ENCODE measurements at regions not wholly inside any gene's neighbourhood (a gene's known extent, or its start where the extent isn't known, plus 50 kb on each side); places are given as distances from the start of the nearest gene placed in this dataset.
A peak's percentile ranks its signal among the peaks of the same experiment; 100 is the strongest.

DNA sequence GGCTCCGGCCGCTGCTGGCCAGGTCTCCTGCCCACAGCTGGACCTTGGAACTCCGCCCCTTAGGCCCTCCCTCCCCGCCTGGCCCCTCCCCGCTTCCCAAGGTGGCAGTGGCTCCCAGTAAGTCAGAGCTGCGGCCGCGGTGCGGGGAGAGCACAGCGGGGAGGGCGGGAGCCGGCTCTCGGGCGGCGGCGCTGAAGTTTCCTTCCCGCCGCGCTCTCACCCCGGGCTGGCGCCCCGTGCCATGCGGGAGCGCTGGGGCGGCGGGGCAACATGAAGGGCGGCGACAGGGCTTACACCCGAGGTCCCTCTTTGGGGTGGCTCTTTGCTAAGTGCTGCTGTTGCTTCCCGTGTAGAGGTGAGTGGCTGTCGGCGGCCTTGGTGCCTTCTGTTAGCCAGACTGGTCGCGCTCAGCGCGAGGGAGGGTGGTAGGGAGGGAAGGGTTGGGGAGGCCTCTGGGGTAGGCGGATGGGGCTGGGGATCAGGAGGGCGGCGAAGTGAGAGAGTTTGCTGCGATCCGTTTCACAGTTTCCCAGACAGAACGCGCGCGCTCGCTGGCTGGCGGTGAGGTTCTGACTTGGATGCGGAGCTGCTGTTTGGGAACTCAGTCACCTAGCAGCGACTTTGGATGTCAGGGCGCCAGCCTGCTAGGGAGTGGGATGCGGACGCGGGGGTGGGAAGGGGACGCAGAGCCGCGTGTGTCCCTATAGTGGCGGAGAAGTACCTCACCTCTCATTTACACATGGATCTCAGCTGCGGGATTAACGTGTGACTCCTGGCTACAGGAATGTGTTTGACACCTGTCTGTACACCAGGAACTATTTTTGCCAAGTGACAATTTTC is 145.5 kb upstream of the UMPS start (continued):
- TF ChIP-seq, protein P1, sequence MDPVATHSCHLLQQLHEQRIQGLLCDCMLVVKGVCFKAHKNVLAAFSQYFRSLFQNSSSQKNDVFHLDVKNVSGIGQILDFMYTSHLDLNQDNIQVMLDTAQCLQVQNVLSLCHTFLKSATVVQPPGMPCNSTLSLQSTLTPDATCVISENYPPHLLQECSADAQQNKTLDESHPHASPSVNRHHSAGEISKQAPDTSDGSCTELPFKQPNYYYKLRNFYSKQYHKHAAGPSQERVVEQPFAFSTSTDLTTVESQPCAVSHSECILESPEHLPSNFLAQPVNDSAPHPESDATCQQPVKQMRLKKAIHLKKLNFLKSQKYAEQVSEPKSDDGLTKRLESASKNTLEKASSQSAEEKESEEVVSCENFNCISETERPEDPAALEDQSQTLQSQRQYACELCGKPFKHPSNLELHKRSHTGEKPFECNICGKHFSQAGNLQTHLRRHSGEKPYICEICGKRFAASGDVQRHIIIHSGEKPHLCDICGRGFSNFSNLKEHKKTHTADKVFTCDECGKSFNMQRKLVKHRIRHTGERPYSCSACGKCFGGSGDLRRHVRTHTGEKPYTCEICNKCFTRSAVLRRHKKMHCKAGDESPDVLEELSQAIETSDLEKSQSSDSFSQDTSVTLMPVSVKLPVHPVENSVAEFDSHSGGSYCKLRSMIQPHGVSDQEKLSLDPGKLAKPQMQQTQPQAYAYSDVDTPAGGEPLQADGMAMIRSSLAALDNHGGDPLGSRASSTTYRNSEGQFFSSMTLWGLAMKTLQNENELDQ (CRISPR knock-in tag; IDR thresholded peaks at IDR 0.05; ENCODE audit: borderline replicate concordance) = no peak
- TF ChIP-seq, protein P2, sequence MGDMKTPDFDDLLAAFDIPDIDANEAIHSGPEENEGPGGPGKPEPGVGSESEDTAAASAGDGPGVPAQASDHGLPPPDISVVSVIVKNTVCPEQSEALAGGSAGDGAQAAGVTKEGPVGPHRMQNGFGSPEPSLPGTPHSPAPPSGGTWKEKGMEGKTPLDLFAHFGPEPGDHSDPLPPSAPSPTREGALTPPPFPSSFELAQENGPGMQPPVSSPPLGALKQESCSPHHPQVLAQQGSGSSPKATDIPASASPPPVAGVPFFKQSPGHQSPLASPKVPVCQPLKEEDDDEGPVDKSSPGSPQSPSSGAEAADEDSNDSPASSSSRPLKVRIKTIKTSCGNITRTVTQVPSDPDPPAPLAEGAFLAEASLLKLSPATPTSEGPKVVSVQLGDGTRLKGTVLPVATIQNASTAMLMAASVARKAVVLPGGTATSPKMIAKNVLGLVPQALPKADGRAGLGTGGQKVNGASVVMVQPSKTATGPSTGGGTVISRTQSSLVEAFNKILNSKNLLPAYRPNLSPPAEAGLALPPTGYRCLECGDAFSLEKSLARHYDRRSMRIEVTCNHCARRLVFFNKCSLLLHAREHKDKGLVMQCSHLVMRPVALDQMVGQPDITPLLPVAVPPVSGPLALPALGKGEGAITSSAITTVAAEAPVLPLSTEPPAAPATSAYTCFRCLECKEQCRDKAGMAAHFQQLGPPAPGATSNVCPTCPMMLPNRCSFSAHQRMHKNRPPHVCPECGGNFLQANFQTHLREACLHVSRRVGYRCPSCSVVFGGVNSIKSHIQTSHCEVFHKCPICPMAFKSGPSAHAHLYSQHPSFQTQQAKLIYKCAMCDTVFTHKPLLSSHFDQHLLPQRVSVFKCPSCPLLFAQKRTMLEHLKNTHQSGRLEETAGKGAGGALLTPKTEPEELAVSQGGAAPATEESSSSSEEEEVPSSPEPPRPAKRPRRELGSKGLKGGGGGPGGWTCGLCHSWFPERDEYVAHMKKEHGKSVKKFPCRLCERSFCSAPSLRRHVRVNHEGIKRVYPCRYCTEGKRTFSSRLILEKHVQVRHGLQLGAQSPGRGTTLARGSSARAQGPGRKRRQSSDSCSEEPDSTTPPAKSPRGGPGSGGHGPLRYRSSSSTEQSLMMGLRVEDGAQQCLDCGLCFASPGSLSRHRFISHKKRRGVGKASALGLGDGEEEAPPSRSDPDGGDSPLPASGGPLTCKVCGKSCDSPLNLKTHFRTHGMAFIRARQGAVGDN (CRISPR knock-in tag; IDR thresholded peaks at IDR 0.05) = peak; percentile 96
- TF ChIP-seq HCFC1 (IDR thresholded peaks at IDR 0.05; ENCODE audit: low read depth, low read length) (no peak), ZNF205 (CRISPR knock-in tag; IDR thresholded peaks at IDR 0.05) (no peak), MAF1 (CRISPR knock-in tag; IDR thresholded peaks at IDR 0.05; ENCODE audit: borderline replicate concordance) (no peak), MTA3 (CRISPR knock-in tag; IDR thresholded peaks at IDR 0.05) (no peak), ZNF773 (CRISPR knock-in tag; IDR thresholded peaks at IDR 0.05; ENCODE audit: borderline replicate concordance) (no peak), ZNF652 (CRISPR knock-in tag; IDR thresholded peaks at IDR 0.05; ENCODE audit: borderline replicate concordance, low read depth) (no peak), RARA (CRISPR knock-in tag; IDR thresholded peaks at IDR 0.05) (peak; percentile 14; the same call in 1 of the 2 replicates), EZH2 (conservative IDR thresholded peaks at IDR 0.05; ENCODE audit: low read depth, low read length) (no peak), NONO (IDR thresholded peaks at IDR 0.05) (no peak), NONO (CRISPR knock-in tag; conservative IDR thresholded peaks at IDR 0.05) (no peak; the same call in 1 of the 2 replicates)
- TF ChIP-seq, protein P3, sequence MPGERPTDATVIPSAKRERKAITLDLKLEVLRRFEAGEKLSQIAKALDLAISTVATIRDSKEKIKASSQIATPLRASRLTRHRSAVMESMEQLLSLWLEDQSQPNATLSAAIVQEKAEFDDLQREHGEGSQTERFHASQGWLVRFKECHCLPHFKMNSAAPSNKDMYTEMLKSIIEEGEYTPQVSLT (CRISPR knock-in tag; IDR thresholded peaks at IDR 0.05; ENCODE audit: borderline replicate concordance, low read depth) = no peak
- TF ChIP-seq, protein P4, sequence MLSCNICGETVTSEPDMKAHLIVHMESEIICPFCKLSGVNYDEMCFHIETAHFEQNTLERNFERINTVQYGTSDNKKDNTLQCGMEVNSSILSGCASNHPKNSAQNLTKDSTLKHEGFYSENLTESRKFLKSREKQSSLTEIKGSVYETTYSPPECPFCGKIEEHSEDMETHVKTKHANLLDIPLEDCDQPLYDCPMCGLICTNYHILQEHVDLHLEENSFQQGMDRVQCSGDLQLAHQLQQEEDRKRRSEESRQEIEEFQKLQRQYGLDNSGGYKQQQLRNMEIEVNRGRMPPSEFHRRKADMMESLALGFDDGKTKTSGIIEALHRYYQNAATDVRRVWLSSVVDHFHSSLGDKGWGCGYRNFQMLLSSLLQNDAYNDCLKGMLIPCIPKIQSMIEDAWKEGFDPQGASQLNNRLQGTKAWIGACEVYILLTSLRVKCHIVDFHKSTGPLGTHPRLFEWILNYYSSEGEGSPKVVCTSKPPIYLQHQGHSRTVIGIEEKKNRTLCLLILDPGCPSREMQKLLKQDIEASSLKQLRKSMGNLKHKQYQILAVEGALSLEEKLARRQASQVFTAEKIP (CRISPR knock-in tag; IDR thresholded peaks at IDR 0.05; ENCODE audit: borderline replicate concordance) = no peak
- TF ChIP-seq, protein P5, sequence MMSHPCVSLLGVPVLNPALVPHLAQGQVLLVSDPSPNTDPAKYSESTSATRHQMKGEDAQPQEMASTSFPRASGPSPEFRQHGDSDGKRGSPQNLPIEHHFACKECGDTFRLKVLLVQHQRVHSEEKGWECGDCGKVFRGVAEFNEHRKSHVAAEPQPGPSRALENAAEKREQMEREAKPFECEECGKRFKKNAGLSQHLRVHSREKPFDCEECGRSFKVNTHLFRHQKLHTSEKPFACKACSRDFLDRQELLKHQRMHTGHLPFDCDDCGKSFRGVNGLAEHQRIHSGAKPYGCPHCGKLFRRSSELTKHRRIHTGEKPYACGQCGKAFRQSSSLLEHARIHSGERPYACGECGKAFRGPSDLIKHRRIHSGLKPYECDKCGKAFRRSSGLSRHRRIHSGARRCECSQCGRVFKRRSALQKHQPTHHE (CRISPR knock-in tag; IDR thresholded peaks at IDR 0.05; ENCODE audit: borderline replicate concordance) = peak; percentile 82; the same call in 1 of the 2 replicates
- TF ChIP-seq, protein P6, sequence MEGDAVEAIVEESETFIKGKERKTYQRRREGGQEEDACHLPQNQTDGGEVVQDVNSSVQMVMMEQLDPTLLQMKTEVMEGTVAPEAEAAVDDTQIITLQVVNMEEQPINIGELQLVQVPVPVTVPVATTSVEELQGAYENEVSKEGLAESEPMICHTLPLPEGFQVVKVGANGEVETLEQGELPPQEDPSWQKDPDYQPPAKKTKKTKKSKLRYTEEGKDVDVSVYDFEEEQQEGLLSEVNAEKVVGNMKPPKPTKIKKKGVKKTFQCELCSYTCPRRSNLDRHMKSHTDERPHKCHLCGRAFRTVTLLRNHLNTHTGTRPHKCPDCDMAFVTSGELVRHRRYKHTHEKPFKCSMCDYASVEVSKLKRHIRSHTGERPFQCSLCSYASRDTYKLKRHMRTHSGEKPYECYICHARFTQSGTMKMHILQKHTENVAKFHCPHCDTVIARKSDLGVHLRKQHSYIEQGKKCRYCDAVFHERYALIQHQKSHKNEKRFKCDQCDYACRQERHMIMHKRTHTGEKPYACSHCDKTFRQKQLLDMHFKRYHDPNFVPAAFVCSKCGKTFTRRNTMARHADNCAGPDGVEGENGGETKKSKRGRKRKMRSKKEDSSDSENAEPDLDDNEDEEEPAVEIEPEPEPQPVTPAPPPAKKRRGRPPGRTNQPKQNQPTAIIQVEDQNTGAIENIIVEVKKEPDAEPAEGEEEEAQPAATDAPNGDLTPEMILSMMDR (CRISPR knock-in tag; IDR thresholded peaks at IDR 0.05) = peak; percentile 18; the same call in 1 of the 2 replicates

All from HepG2 (cell line).